Left kidney (tissue), 1 donor: ENCODE measurements at regions not wholly inside any gene's neighbourhood (a gene's known extent, or its start where the extent isn't known, plus 50 kb on each side); places are given as distances from the start of the nearest gene placed in this dataset.

Experiments used
- DNase-seq: peaks from one replicate; pipeline ENCODE4 v3.0.0-alpha.2; 2013

GRCh38 chr12:103182299-103182698 is 224.8 kb downstream of the ASCL1 start:
- no peak for DNase-seq

GRCh38 chr12:103196467-103196866 is 239.0 kb downstream of the ASCL1 start:
- no peak for DNase-seq

- no peak for DNase-seq
Observed at GRCh38 chr12:103197725-103198388, 240.4 kb downstream of the ASCL1 start.

GRCh38 chr12:103198499-103198898 is 241.0 kb downstream of the ASCL1 start:
- no peak for DNase-seq

- no peak for DNase-seq
Observed at GRCh38 chr12:103205906-103206305, 248.4 kb downstream of the ASCL1 start.

GRCh38 chr12:103207936-103208335 is 250.5 kb downstream of the ASCL1 start:
- no peak for DNase-seq

- no peak for DNase-seq
Observed at GRCh38 chr12:103241184-103241583, 254.6 kb downstream of the C12orf42 start.

- DNase-seq: no peak
Observed at GRCh38 chr12:103244596-103244995, 251.2 kb downstream of the C12orf42 start.

- no peak for DNase-seq
Observed at GRCh38 chr12:103247531-103247930, 248.2 kb downstream of the C12orf42 start.

GRCh38 chr12:103249607-103250006 is 246.2 kb downstream of the C12orf42 start:
- no peak for DNase-seq

- no peak for DNase-seq
Observed at GRCh38 chr12:103250487-103250886, 245.3 kb downstream of the C12orf42 start.
